GM20000 (cell line): ENCODE measurements at regions not wholly inside any gene's neighbourhood (a gene's known extent, or its start where the extent isn't known, plus 50 kb on each side); places are given as distances from the start of the nearest gene placed in this dataset.

Source experiments
- DNase-seq: peaks from one replicate; pipeline ENCODE4 v3.0.0; 2012; ENCODE audit warnings: low spot score
- CTCF ChIP-seq: IDR thresholded peaks from 2 replicates; pipeline ENCODE4 v1.5.1; 2012; ENCODE audit warnings: mild to moderate bottlenecking, control low read depth; ENCODE audit errors: extremely low read depth, missing control alignments

GRCh38 chr9:73515216-73515615 lies 363.6 kb downstream of the ANXA1 start:
- no peak for TF ChIP-seq CTCF
- no peak for DNase-seq

- no peak for TF ChIP-seq CTCF
- no peak for DNase-seq
These were observed 371.7 kb downstream of the ANXA1 start for GRCh38 chr9:73523391-73523790.

GRCh38 chr9:73525350-73525749 lies 373.7 kb downstream of the ANXA1 start:
- no peak for TF ChIP-seq CTCF
- no peak for DNase-seq

GRCh38 chr9:73527521-73527920 lies 375.9 kb downstream of the ANXA1 start:
- DNase-seq, result no peak
- no peak for TF ChIP-seq CTCF

- no peak for DNase-seq
- no peak for TF ChIP-seq CTCF
These were observed 377.3 kb downstream of the ANXA1 start for GRCh38 chr9:73528926-73529325.

- no peak for DNase-seq
- no peak for TF ChIP-seq CTCF
These were observed 378.0 kb downstream of the ANXA1 start for GRCh38 chr9:73529666-73530065.

GRCh38 chr9:73531051-73531532 lies 379.4 kb downstream of the ANXA1 start:
- TF ChIP-seq CTCF, result no peak
- DNase-seq, result no peak

GRCh38 chr9:73531658-73532057 lies 380.0 kb downstream of the ANXA1 start:
- DNase-seq, result peak; percentile 4

More at GRCh38 chr9:73531658-73532057, 380.0 kb downstream of the ANXA1 start:
- TF ChIP-seq CTCF, result no peak
